ENCODE measurements at regions not wholly inside any gene's neighbourhood (a gene's known extent, or its start where the extent isn't known, plus 50 kb on each side); places are given as distances from the start of the nearest gene placed in this dataset.

GRCh38 chr1:216936779-216937178 lies 213.6 kb upstream of the ESRRG start:
- TF ChIP-seq MAX (CRISPR knock-in tag; IDR thresholded peaks at IDR 0.05) (no peak), SNAPC5 (CRISPR knock-in tag; IDR thresholded peaks at IDR 0.05) (no peak), CTCF (IDR thresholded peaks at IDR 0.05 in 2 of 3, conservative IDR thresholded peaks at IDR 0.05 in 1 of 3; ENCODE audit: insufficient read depth in 2 of 3, low read depth in 1 of 3, low read length in 3 of 3) (no peak), FOXK1 (CRISPR knock-in tag; IDR thresholded peaks at IDR 0.05; ENCODE audit: borderline replicate concordance) (no peak), MYC (IDR thresholded peaks at IDR 0.05; ENCODE audit: low read depth, low read length) (no peak), MYC (CRISPR knock-in tag; IDR thresholded peaks at IDR 0.05; ENCODE audit: borderline replicate concordance, low read depth) (no peak), SIN3B (IDR thresholded peaks at IDR 0.05; ENCODE audit: low read depth) (no peak), NR1H2 (CRISPR knock-in tag; IDR thresholded peaks at IDR 0.05) (no peak)
